HG02623 (cell line): ENCODE measurements at regions not wholly inside any gene's neighbourhood (a gene's known extent, or its start where the extent isn't known, plus 50 kb on each side); places are given as distances from the start of the nearest gene placed in this dataset.
A peak's percentile ranks its signal among the peaks of the same experiment; 100 is the strongest.

Experiments used
- ATAC-seq: cut with Tn5 transposase; IDR thresholded peaks from one replicate; pipeline ENCODE4 v1.9.1; 2021; ENCODE audit warnings: moderate library complexity; ENCODE audit not compliant: unreplicated experiment

DNA sequence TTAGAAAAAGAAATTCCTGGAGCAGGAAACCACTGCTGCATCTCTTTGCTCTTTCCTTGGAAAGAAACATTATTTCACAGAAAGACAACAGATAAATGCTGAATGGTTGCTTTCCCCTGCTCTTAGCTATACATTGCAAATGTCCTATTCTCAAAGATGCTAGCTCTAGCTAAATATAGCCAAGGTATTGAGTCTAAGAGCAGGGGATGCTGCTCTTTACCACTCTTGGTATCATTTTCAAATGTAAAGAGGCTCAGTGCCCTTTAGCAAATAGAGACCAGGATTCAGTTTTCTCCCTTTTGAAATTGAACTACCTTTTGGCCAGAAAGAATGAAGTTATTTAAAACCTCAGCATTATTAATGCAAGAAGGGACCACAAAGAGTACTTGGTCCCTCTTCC, 104.0 kb upstream of the FUT8 start:
- no peak for ATAC-seq

GRCh38 chr14:65310568-65310967, 102.0 kb upstream of the FUT8 start:
- no peak for ATAC-seq

GRCh38 chr14:65312859-65313258, 99.7 kb upstream of the FUT8 start:
- ATAC-seq: no peak

- peak; percentile 58 for ATAC-seq
Observed at GRCh38 chr14:65318636-65319506, 93.7 kb upstream of the FUT8 start.

DNA sequence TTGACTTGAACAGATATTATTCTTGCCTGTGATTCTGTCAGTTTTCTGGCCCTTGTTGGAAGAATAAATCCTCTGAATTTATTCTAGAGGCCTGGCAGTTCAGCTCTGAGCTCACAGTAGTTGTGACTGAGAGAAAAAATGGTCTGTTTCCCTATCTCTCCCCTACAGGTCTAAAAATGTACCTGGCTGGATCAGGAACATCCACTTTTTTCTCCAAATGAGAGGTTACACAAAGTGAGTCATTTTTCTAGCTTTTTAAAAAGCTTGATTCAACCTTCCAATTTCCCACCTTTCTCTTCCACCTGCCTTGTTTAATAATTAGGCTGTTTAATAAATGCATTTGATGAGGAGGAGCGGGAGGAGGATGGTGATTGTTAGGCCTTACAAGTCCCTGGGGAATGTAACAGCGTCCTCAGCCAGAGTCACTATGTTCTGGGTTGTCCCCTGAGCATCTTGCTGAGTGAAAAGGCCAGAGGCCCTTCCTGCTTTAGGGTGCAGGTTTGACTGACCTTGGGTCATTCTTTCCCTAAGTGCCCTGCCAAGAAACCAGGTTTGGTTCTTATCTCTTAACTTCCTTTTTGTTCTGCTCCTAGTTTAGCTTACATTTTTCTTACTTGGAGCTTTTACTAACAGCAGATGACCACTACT, 91.7 kb upstream of the FUT8 start:
- ATAC-seq: no peak

DNA sequence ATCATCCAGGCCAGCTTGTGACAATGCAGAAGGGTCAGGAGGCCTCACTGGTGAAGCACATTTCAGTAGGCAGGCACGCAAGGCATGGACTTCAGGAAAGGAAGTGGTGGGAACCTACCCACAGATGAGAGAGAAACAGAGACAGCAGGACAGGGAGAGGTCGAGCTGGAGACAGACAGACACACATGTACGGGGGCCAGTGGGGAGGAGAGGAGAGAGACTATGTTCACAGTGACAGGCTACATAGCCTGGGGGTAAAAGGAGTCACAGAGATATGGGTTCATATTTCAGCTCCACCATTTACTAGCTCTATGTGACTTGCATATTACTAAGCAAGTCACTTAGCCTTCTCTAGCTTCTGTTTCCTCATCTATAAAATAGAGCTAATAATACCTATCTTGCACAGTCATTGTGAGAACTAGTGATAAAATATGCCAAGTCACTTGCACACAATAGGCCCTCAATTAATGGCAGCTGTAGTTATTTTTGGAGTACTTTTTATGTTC, 91.1 kb upstream of the FUT8 start:
- ATAC-seq: peak; percentile 48

DNA sequence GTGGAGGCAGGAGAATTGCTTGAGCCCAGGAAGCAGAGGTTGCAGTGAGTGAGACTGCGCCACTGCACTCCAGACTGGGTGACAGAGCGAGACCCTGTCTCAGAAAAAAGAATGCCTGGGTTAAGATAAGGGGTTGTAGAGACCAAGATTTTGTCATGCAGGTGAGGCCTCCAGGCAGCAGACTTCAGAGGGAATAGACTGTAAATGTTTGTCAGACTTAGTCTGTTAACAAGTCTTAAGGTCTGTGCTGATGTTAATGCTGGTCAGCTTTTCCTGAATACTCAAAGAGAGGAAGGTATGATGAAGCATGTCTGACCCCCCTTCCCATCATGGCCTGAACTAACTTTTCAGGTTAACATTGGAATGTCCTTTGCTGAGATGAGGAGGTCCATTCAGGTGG, 83.0 kb upstream of the FUT8 start:
- ATAC-seq: no peak

GRCh38 chr14:65329911-65330310, 82.6 kb upstream of the FUT8 start:
- no peak for ATAC-seq

DNA sequence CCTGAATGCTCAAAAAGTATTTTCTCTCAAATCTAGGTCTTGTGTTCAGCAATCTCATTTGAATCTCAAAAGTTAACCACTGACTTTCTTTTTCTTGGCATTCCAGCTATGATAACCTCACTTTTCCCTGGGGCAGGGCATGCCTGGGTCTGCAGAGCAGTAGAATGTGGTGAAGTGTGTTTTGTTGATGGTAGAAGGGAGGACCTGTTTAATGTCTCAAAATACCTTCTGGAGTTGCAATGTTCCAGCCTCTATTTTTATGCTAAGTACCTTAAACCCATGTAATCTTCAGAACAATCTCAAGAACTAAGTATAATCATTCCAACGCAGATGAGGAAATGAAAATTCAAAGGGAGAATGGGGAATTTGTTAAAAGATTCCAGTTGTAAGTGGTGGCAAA, 82.1 kb upstream of the FUT8 start:
- ATAC-seq: no peak

DNA sequence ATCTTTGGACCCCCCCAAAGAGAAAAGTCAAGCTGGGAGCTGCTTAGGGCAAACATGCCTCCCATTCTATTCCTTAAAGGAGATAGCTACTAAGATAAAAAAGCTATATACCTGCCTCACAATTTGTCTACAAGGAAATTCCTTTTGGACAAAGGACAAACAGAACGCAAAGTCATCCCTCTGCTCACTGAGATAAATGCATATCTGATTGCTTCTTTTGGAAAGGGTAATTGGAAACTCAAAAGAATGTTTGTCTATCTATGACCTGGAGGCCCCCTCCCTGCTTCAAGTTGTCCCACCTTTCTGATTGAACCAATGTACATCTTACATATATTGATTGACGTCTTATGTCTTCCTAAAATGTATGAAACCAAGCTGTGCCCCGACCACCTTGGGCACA, 80.9 kb upstream of the FUT8 start:
- no peak for ATAC-seq

GRCh38 chr14:65332141-65332871, 80.2 kb upstream of the FUT8 start:
- ATAC-seq: no peak

DNA sequence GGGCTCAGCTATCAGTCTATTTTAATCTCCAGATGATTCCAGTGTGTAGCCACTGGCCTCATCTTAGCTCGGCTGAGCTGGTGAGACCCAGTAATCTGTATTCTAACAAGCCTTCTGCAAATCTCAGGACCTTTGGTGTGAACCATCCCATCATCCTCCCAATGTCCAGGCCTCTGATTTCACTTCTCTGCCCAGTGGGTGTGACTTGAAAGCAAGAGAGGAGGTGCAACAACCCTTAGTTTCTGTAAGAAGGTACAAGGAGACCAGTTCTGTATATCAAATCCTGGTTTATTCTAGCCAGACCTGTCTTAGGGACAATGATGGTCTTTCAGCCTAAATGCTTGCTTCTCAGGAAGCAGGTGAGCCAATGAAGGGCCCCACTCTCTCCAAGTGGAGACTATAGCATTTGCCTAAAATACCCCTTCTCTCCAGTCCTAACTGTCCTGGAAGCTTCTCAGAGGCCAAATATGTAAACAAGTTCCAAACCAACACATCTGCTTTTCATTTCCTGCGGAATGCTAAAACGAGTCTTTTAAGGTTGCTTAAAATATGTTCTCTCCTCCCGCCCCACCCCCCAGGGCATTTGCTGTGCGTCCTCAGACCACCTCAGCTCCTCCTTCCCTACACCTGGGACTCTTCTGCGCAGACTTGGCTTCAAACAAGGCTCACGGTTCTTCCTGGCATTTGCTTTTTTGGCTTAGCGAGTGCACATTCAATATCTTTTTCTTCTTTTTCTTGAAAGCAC, 78.4 kb upstream of the FUT8 start:
- no peak for ATAC-seq

GRCh38 chr14:65334765-65335410, 77.6 kb upstream of the FUT8 start:
- no peak for ATAC-seq

- ATAC-seq: no peak
Observed at GRCh38 chr14:65335411-65335947, 77.1 kb upstream of the FUT8 start.

GRCh38 chr14:65336191-65336591, 76.3 kb upstream of the FUT8 start:
- ATAC-seq: peak; percentile 76

DNA sequence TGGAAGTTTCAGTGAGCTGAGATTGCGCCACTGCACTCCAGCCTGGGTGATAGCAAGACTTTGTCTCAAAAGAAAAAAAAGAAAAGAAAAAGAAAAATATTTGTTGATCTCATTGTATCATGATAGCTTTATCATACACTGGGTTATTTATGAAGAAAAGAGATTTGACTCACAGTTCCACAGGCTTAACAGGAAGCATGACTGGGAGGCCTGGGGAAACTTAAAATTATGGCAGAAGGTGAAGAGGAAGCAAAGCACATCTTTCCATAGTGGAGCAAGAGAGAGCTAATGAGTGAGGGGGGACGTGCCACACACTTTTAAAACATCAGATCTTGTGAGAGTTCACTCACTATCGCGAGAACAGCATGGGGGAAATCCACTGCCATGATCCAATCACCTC, 72.7 kb upstream of the FUT8 start:
- ATAC-seq: no peak

GRCh38 chr14:65344011-65344410, 68.5 kb upstream of the FUT8 start:
- no peak for ATAC-seq

DNA sequence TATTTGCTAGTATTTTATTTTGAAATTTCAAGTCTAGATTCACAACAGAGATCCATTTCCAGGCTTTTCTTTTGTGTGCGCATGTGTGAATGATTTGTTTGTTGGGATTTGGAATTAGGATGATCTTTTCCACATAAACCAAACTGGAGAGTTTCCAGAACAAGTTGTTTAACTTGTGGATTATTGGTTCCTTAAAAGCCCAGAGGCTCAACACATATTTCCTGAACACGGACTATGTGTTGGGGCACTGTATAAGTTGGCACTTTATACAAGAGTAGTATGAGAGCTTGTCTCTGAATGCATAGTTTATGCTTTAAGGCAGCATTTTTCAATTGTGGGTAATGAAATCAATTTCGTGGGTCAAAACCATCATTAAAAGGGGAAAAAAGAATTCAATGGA, 67.3 kb upstream of the FUT8 start:
- ATAC-seq: no peak

- no peak for ATAC-seq
Observed at GRCh38 chr14:65346474-65346873, 66.1 kb upstream of the FUT8 start.

DNA sequence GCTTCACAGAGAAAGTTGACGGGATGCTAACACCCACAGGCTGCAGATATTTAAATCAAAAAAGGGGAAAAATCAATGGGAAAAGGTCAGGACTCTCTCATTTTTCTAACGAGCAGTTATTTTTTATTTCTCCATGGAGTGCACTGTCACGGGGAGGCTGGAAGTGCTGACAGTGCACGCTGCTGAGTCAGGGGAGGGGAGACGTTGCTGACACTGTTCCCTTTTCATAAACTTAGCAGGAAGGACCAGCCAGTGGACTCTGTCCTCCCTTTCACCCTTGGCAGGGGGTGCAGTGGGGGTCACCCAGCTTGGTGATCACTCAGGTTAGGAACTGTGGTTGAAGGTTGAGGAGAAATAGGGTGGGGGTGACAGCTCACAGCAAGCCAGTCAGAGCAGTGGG, 65.6 kb upstream of the FUT8 start:
- ATAC-seq: no peak
